Endothelial cell of umbilical vein (primary cell): ENCODE measurements at regions not wholly inside any gene's neighbourhood (a gene's known extent, or its start where the extent isn't known, plus 50 kb on each side); places are given as distances from the start of the nearest gene placed in this dataset.
A peak's percentile ranks its signal among the peaks of the same experiment; 100 is the strongest.
"Not testable (repeated sequence)": the region's sequence is repeated elsewhere in the genome, so short reads cannot be mapped to it uniquely, and the experiment has no call there.

Experiments used
- BruUV-seq: library from RNA; stranded (reverse); fragments of 400-500 nt; replicated peaks from 2 replicates; lab custom pipeline; 2021; lab: Mats Ljungman, UMichigan
- CTCF ChIA-PET: fragments of 300-600, 350-600 bp; sonication (Branson Sonifier 250); formaldehyde crosslinking; loops from one replicate; lab custom pipeline; 2021; ENCODE audit warnings: antibody characterized with exemption, inconsistent platforms; lab: Charles Lee
- POLR2A ChIA-PET: fragments of 300-600, 350-600 bp; sonication (Branson Sonifier 250); formaldehyde crosslinking; loops from one replicate; lab custom pipeline; 2021; ENCODE audit warnings: antibody characterized with exemption, inconsistent platforms; lab: Charles Lee
- DNase-seq: peaks from one replicate; pipeline ENCODE4 v3.0.0-alpha.2; 2011; ENCODE audit warnings: low read depth, low spot score
- FAIRE-seq: peaks from 2 replicates; lab custom pipeline; 2011; peaks lifted over from hg19 to GRCh38; lab: Jason Lieb, UNC
- H2AFZ ChIP-seq: 2 replicates; pipeline ENCODE4 v1.6.0; 2012; ENCODE audit warnings: low read depth, low read length, control low read depth, inconsistent platforms
- H3K27ac ChIP-seq: 2 replicates; pipeline ENCODE4 v1.5.1; 2011; ENCODE audit warnings: low read depth, mild to moderate bottlenecking, control low read depth, low read length, moderate library complexity; ENCODE audit not compliant: insufficient read depth
- H3K27me3 ChIP-seq, 2 experiments: 2 replicates each; pipeline versions ENCODE4 v1.6.0 to v1.6.1; 2011; ENCODE audit warnings: low read length in 2 of 2, mixed read lengths in 1 of 2; ENCODE audit not compliant: control insufficient read depth in 2 of 2, insufficient read depth in 2 of 2
- H3K36me3 ChIP-seq, 2 experiments: 2 replicates in 1 of 2; 3 replicates in 1 of 2; pipeline ENCODE4 v1.5.1; 2011; ENCODE audit warnings: low read length in 2 of 2, mild to moderate bottlenecking in 1 of 2, moderate library complexity in 1 of 2; ENCODE audit not compliant: control insufficient read depth in 2 of 2, insufficient read depth in 2 of 2; ENCODE audit errors: extremely low read depth in 1 of 2
- H3K4me1 ChIP-seq: 3 replicates; pipeline ENCODE4 v1.5.1; 2011; ENCODE audit warnings: mild to moderate bottlenecking, low read length; ENCODE audit not compliant: control insufficient read depth, insufficient read depth; ENCODE audit errors: extremely low read depth
- H3K4me2 ChIP-seq: 2 replicates; pipeline ENCODE4 v1.6.1; 2011; ENCODE audit warnings: low read length, control low read depth, mixed read lengths; ENCODE audit not compliant: insufficient read depth
- H3K4me3 ChIP-seq, 3 experiments: fragments of 200-600 bp in 1 of 3; sonication (generic), shearing (Covaris generic) in 1 of 3; replicated peaks in 1 of 3; 2 replicates each; pipeline ENCODE4 v1.5.1; 2011 to 2016; ENCODE audit warnings: control low read depth in 3 of 3, low read length in 3 of 3, mild to moderate bottlenecking in 2 of 3, inconsistent platforms in 1 of 3, low read depth in 1 of 3, moderate library complexity in 1 of 3; ENCODE audit not compliant: insufficient read depth in 1 of 3
- H3K79me2 ChIP-seq: 2 replicates; pipeline ENCODE4 v1.6.0; 2012; ENCODE audit warnings: low read length, inconsistent platforms; ENCODE audit not compliant: control insufficient read depth, insufficient read depth
- H3K9ac ChIP-seq: replicated peaks from 2 replicates; pipeline ENCODE3; 2011; ENCODE audit warnings: low read length, control low read depth; ENCODE audit not compliant: insufficient read depth; ENCODE audit errors: extremely low read depth
- H3K9me1 ChIP-seq: replicated peaks from 3 replicates; pipeline ENCODE4 v1.6.0; 2011; ENCODE audit warnings: mild to moderate bottlenecking, low read length; ENCODE audit not compliant: control insufficient read depth, insufficient read depth; ENCODE audit errors: extremely low read depth
- H3K9me3 ChIP-seq: replicated peaks from 2 replicates; pipeline ENCODE4 v1.5.1; 2012; ENCODE audit warnings: low read length, inconsistent platforms; ENCODE audit not compliant: control insufficient read depth, insufficient read depth
- H4K20me1 ChIP-seq: replicated peaks from 2 replicates; pipeline ENCODE3; 2011; ENCODE audit warnings: mild to moderate bottlenecking, low read length; ENCODE audit not compliant: control insufficient read depth, insufficient read depth; ENCODE audit errors: extremely low read depth
- EZH2 ChIP-seq: IDR thresholded peaks from 2 replicates; pipeline ENCODE4 v1.6.1; 2012; ENCODE audit warnings: borderline replicate concordance, low read depth, mild to moderate bottlenecking, moderate library complexity, low read length, inconsistent platforms; ENCODE audit not compliant: severe bottlenecking
- FOS ChIP-seq: IDR thresholded peaks from 2 replicates; pipeline ENCODE4 v1.6.1; 2011; ENCODE audit warnings: mild to moderate bottlenecking, low read length, moderate library complexity, borderline replicate concordance; ENCODE audit not compliant: insufficient read depth
- POLR2A ChIP-seq: IDR thresholded peaks from 2 replicates; pipeline ENCODE4 v1.6.1; 2012; ENCODE audit warnings: low read depth, mild to moderate bottlenecking, control low read depth, low read length
- dilution Hi-C: fragments of 300-500 bp; cut with MboI; formaldehyde crosslinking; loops from one replicate; pipeline ENCODE4 v1.15.0; 2019; ENCODE audit warnings: low sequenced_read_pairs; ENCODE audit not compliant: extremely low pct_ligation_motif_present
- intact Hi-C: fragments of 100-400 bp; cut with micrococcal nuclease; formaldehyde crosslinking; loops from one replicate; pipeline ENCODE4 v1.10.0; 2022
- TF ChIP-seq, protein P1 (sequence below): IDR thresholded peaks from 2 replicates; pipeline ENCODE4 v1.6.1; 2011; ENCODE audit not compliant: insufficient read depth, insufficient read length

DNA sequence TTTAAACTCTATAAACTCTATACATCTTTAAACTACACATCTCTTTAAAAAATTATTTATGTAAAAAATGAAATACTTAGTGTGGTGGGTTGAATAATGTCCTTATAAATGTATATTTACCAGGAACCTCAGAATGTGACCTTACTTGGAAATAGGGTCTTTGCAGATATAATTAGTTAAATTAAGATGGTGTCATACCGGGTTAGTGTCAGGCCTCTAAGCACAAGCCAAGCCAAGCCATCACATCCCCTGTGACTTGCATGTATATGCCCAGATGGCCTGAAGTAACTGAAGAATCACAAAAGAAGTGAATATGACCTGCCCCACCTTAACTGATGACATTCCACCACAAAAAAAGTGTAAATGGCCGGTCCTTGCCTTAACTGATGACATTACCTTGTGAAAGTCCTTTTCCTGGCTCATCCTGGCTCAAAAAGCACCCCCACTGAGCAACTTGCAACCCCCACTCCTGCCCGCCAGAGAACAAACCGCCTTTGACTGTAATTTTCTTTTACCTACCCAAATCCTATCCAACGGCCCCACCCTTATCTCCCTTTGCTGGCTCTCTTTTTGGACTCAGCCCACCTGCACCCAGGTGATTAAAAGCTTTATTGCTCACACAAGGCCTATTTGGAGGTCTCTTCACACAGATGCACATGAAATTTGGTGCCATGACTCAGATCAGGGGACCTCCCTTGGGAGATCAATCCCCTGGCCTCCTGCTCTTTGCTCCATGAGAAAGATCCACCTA, 283.5 kb downstream of the AGTPBP1 start:
- H3K4me2 ChIP-seq, H3K4me1 ChIP-seq, H3K27ac ChIP-seq, H3K9me1 ChIP-seq, H3K36me3 ChIP-seq, intact Hi-C loops, H3K9ac ChIP-seq, H3K79me2 ChIP-seq, BruUV-seq, H3K4me3 ChIP-seq, H2AFZ ChIP-seq, FAIRE-seq, H3K27me3 ChIP-seq, H3K9me3 ChIP-seq, POLR2A ChIA-PET, dilution Hi-C loops, DNase-seq, H4K20me1 ChIP-seq, CTCF ChIA-PET: not testable (repeated sequence)

DNA sequence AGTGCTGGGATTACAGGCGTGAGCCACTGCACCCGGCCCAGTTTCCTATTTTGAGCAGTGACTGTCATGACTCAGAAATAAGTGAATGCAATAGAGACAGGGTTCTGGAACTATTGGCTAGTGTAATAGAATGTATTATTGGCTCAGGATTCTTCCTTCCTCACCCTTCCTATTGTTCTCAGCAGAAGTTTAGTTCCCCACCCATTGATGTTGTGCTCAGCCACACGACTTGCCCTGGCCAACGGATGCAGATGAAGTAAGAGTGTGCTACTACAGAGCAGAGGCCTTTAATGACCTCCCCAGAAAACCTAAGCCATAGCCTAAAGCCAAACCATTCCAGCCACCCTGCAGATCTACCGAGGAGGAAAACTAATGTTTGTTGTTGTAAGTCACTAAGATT, 287.9 kb downstream of the AGTPBP1 start:
- no peaks in the 10 kb centered on the region for H3K9me3 ChIP-seq
- no peak overlapping the region for H3K9ac ChIP-seq
- dilution Hi-C loops, result no loop called here
- H3K9me1 ChIP-seq, result no peaks in the 10 kb centered on the region
- H4K20me1 ChIP-seq, result no peaks in the 10 kb centered on the region
- ChIA-PET CTCF (no interaction called here), POLR2A (no interaction called here)
- no peak overlapping the region for H3K27ac ChIP-seq
- no peaks in the 10 kb centered on the region for H3K27me3 ChIP-seq
- no peaks in the 10 kb centered on the region for H3K79me2 ChIP-seq
- DNase-seq, result peak; percentile 55
- intact Hi-C loops, result no loop called here
- TF ChIP-seq EZH2 (no peak), FOS (no peak), POLR2A (no peak)
- TF ChIP-seq, protein P1, sequence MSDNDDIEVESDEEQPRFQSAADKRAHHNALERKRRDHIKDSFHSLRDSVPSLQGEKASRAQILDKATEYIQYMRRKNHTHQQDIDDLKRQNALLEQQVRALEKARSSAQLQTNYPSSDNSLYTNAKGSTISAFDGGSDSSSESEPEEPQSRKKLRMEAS, result no peak
- H3K4me3 ChIP-seq, result no peak overlapping the region
- H2AFZ ChIP-seq, result no peak overlapping the region
- no peak for FAIRE-seq
- H3K4me2 ChIP-seq, result no peak overlapping the region
- no peaks in the 10 kb centered on the region for H3K4me1 ChIP-seq
- no TSS peak for BruUV-seq
- H3K36me3 ChIP-seq, result no peaks in the 10 kb centered on the region
